ENCODE measurements at regions not wholly inside any gene's neighbourhood (a gene's known extent, or its start where the extent isn't known, plus 50 kb on each side); places are given as distances from the start of the nearest gene placed in this dataset.

DNA sequence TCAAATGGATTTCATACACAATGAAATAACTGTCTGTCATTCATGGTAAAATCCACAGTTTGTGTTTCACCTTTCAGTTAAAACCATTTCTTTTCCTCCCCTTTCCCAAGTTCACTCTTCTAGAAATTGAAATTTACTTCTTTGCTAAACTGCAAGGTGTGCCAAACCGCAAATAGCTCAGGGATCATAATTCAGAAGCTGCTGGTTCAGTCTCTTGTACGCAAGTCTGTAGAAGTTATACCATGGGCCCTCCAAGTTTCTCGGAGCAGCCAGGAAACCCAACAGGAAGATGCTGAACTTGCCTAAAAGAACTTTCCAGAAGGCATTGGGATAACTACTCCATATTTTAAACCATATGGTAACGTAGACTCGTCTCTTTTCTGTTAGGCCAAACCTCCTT is 268.9 kb downstream of the FLRT2 start:
- Mint-ChIP-seq H3K4me3 (no peak overlapping the region), H3K9me3 (peaks cover 2% of the 10 kb centered on the region), H3K36me3 (ENCODE audit: low read depth) (no peaks in the 10 kb centered on the region), H3K4me1 (ENCODE audit: low read depth) (no peaks in the 10 kb centered on the region), H3K27me3 (no peaks in the 10 kb centered on the region), H3K27ac (no peak overlapping the region)
- no peak for ATAC-seq (ENCODE audit: poor library complexity)
- Histone ChIP-seq H3K27me3 (ENCODE audit: control insufficient read depth in 1 of 2, insufficient read depth in 2 of 2, low read length in 2 of 2) (no peaks in the 10 kb centered on the region), H3K4me1 (ENCODE audit: insufficient read depth, low read length) (no peaks in the 10 kb centered on the region), H3K36me3 (ENCODE audit: insufficient read depth, low read length) (no peaks in the 10 kb centered on the region), H3K9me3 (ENCODE audit: control insufficient read depth in 1 of 2, insufficient read depth in 1 of 2, low read length in 2 of 2) (no peaks in the 10 kb centered on the region), H3K27ac (ENCODE audit: low read depth in 1 of 2, low read length in 2 of 2) (no peak overlapping the region), H3K4me3 (ENCODE audit: low read length) (no peak overlapping the region)
- ChIA-PET CTCF (no interaction called here), POLR2A (no interaction called here)
- intact Hi-C loops (cut with DNase I, micrococcal nuclease) = no loop called here
- TF ChIP-seq, protein P1, sequence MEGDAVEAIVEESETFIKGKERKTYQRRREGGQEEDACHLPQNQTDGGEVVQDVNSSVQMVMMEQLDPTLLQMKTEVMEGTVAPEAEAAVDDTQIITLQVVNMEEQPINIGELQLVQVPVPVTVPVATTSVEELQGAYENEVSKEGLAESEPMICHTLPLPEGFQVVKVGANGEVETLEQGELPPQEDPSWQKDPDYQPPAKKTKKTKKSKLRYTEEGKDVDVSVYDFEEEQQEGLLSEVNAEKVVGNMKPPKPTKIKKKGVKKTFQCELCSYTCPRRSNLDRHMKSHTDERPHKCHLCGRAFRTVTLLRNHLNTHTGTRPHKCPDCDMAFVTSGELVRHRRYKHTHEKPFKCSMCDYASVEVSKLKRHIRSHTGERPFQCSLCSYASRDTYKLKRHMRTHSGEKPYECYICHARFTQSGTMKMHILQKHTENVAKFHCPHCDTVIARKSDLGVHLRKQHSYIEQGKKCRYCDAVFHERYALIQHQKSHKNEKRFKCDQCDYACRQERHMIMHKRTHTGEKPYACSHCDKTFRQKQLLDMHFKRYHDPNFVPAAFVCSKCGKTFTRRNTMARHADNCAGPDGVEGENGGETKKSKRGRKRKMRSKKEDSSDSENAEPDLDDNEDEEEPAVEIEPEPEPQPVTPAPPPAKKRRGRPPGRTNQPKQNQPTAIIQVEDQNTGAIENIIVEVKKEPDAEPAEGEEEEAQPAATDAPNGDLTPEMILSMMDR (IDR thresholded peaks at IDR 0.05) = no peak
- no peak for DNase-seq

DNA sequence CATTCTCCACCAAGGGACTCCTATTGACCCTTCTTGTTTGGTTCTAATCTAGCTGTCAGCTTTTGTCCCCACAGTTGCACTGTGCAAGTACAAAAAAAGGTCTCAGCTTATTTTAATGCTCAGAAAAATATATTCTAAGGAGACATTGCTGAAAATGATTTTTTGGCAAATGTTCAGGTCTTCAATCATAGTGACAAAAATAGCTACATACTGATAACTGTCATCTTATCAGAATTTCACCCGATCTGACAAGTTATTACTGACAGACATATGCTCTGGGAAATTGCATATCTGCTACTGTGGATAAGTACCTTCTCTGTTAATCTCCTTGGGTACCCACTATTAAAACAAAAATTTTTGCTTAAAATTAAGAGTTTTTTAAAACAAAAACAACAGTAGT is 263.6 kb downstream of the FLRT2 start:
- H3K27me3 Mint-ChIP-seq = no peaks in the 10 kb centered on the region
- no peaks in the 10 kb centered on the region for H3K27me3 ChIP-seq (ENCODE audit: control insufficient read depth in 1 of 2, insufficient read depth in 2 of 2, low read length in 2 of 2)
- no peak overlapping the region for H3K4me3 Mint-ChIP-seq
- no peaks in the 10 kb centered on the region for H3K4me1 ChIP-seq (ENCODE audit: insufficient read depth, low read length)
- DNase-seq (no peak), ATAC-seq (ENCODE audit: poor library complexity) (no peak)
- no peak overlapping the region for H3K27ac Mint-ChIP-seq
- no peaks in the 10 kb centered on the region for H3K36me3 ChIP-seq (ENCODE audit: insufficient read depth, low read length)
- no peaks in the 10 kb centered on the region for H3K9me3 ChIP-seq (ENCODE audit: control insufficient read depth in 1 of 2, insufficient read depth in 1 of 2, low read length in 2 of 2)
- CTCF ChIA-PET = no interaction called here
- H3K36me3 Mint-ChIP-seq (ENCODE audit: low read depth) = no peaks in the 10 kb centered on the region
- POLR2A ChIA-PET = no interaction called here
- no peaks in the 10 kb centered on the region for H3K4me1 Mint-ChIP-seq (ENCODE audit: low read depth)
- intact Hi-C loops (cut with DNase I, micrococcal nuclease) = no loop called here
- no peak overlapping the region for H3K27ac ChIP-seq (ENCODE audit: low read depth in 1 of 2, low read length in 2 of 2)
- H3K9me3 Mint-ChIP-seq = no peaks in the 10 kb centered on the region
- TF ChIP-seq, protein P1 (IDR thresholded peaks at IDR 0.05) = no peak
- no peak overlapping the region for H3K4me3 ChIP-seq (ENCODE audit: low read length)

DNA sequence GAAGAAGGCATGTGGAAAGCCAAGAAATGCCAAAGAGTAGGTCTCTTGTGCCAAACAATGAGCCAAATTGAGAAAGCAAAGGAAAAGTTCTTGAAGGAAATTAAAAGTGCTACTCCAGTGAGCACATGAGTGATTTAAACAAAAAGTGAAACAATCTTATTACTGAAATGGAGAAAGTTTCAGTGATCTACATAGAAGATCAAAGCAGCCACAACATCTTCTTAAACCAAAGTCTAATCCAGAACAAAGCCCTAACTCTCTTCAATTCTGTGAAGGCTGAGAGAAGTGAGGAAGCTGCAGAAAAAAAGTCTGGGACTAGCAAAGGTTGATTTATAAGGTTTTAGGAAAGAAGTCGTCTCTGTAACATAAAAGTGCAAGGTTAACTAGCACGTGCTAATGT is 259.6 kb downstream of the FLRT2 start:
- Mint-ChIP-seq H3K4me3 (no peak overlapping the region), H3K4me1 (ENCODE audit: low read depth) (no peaks in the 10 kb centered on the region), H3K27ac (no peak overlapping the region), H3K27me3 (no peaks in the 10 kb centered on the region), H3K36me3 (ENCODE audit: low read depth) (no peaks in the 10 kb centered on the region), H3K9me3 (no peaks in the 10 kb centered on the region)
- intact Hi-C loops (cut with DNase I, micrococcal nuclease) = no loop called here
- DNase-seq (no peak), ATAC-seq (ENCODE audit: poor library complexity) (no peak)
- TF ChIP-seq, protein P1 (IDR thresholded peaks at IDR 0.05) = no peak
- no peak overlapping the region for H3K4me3 ChIP-seq (ENCODE audit: low read length)
- no peaks in the 10 kb centered on the region for H3K9me3 ChIP-seq (ENCODE audit: control insufficient read depth in 1 of 2, insufficient read depth in 1 of 2, low read length in 2 of 2)
- POLR2A ChIA-PET = no interaction called here
- no peaks in the 10 kb centered on the region for H3K36me3 ChIP-seq (ENCODE audit: insufficient read depth, low read length)
- H3K27ac ChIP-seq (ENCODE audit: low read depth in 1 of 2, low read length in 2 of 2) = no peak overlapping the region
- H3K4me1 ChIP-seq (ENCODE audit: insufficient read depth, low read length) = no peaks in the 10 kb centered on the region
- no peaks in the 10 kb centered on the region for H3K27me3 ChIP-seq (ENCODE audit: control insufficient read depth in 1 of 2, insufficient read depth in 2 of 2, low read length in 2 of 2)
- CTCF ChIA-PET = no interaction called here
